IMR-90 (cell line): ENCODE measurements at regions not wholly inside any gene's neighbourhood (a gene's known extent, or its start where the extent isn't known, plus 50 kb on each side); places are given as distances from the start of the nearest gene placed in this dataset.

ENCODE experiments used
- ATAC-seq: fragments of 200-7000 bp; cut with Tn5 transposase; 2 replicates; pipeline ENCODE4 v1.9.1; 2020; ENCODE audit warnings: low read depth, mild to moderate bottlenecking, moderate library complexity
- BruUV-seq: library from RNA; stranded (reverse); fragments of 400-500 nt; replicated peaks from 2 replicates; lab custom pipeline; 2021; lab: Mats Ljungman, UMichigan
- CTCF ChIA-PET: fragments of 300-600 bp; formaldehyde crosslinking; extraction: SDS; loops from one replicate; lab custom pipeline; 2021; ENCODE audit warnings: antibody characterized with exemption; lab: Yijun Ruan, JAX
- POLR2A ChIA-PET: fragments of 300-600 bp; sonication (Branson Sonifier 250); formaldehyde crosslinking; loops from one replicate; lab custom pipeline; 2022; ENCODE audit warnings: antibody characterized with exemption; ENCODE audit not compliant: unreplicated experiment; lab: Charles Lee
- DNase-seq: peaks from one replicate; pipeline ENCODE4 v3.0.0; 2013
- H2AFZ ChIP-seq: replicated peaks from 2 replicates; pipeline ENCODE3; 2013; ENCODE audit warnings: low read length, mild to moderate bottlenecking; ENCODE audit not compliant: poor library complexity
- H2AK5ac ChIP-seq: 2 replicates; pipeline ENCODE4 v1.6.1; 2013; ENCODE audit warnings: low read depth, low read length, inconsistent platforms
- H2AK9ac ChIP-seq: replicated peaks from 2 replicates; pipeline ENCODE3; 2013; ENCODE audit warnings: mild to moderate bottlenecking, low read depth, low read length, moderate library complexity; ENCODE audit not compliant: poor library complexity
- H2BK120ac ChIP-seq: 2 replicates; pipeline ENCODE4 v1.6.1; 2013; ENCODE audit warnings: low read depth, low read length, inconsistent platforms
- H2BK15ac ChIP-seq: 3 replicates; pipeline ENCODE4 v1.6.1; 2013; ENCODE audit warnings: low read depth, low read length, inconsistent platforms
- H2BK20ac ChIP-seq: 2 replicates; pipeline ENCODE4 v1.6.1; 2013; ENCODE audit warnings: low read depth, mild to moderate bottlenecking, inconsistent platforms, low read length, moderate library complexity
- H2BK5ac ChIP-seq: 2 replicates; pipeline ENCODE4 v1.6.1; 2013; ENCODE audit warnings: mild to moderate bottlenecking, low read depth, low read length, inconsistent platforms; ENCODE audit not compliant: poor library complexity, severe bottlenecking
- H3K14ac ChIP-seq: replicated peaks from 2 replicates; pipeline ENCODE4 v1.6.1; 2013; ENCODE audit warnings: low read depth, low read length, inconsistent platforms
- H3K18ac ChIP-seq: 2 replicates; pipeline ENCODE4 v1.6.1; 2013; ENCODE audit warnings: low read depth, low read length, control low read depth
- H3K23ac ChIP-seq: 2 replicates; pipeline ENCODE4 v1.6.1; 2013; ENCODE audit warnings: low read depth, low read length, inconsistent platforms
- H3K27ac ChIP-seq: 2 replicates; pipeline ENCODE4 v1.5.1; 2013; ENCODE audit warnings: mild to moderate bottlenecking, control low read depth, low read length; ENCODE audit not compliant: insufficient read depth
- H3K27me3 ChIP-seq: 2 replicates; pipeline ENCODE4 v1.6.1; 2013; ENCODE audit warnings: low read length; ENCODE audit not compliant: control insufficient read depth, insufficient read depth
- H3K36me3 ChIP-seq: 2 replicates; pipeline ENCODE4 v1.6.1; 2013; ENCODE audit warnings: low read length, mixed read lengths; ENCODE audit not compliant: control insufficient read depth, insufficient read depth
- H3K4ac ChIP-seq: 2 replicates; pipeline ENCODE4 v1.6.1; 2013; ENCODE audit warnings: low read depth, low read length, inconsistent platforms
- H3K4me1 ChIP-seq: 2 replicates; pipeline ENCODE4 v1.6.1; 2013; ENCODE audit warnings: low read length, mixed read lengths; ENCODE audit not compliant: control insufficient read depth, insufficient read depth
- H3K4me2 ChIP-seq: 2 replicates; pipeline ENCODE4 v1.6.1; 2013; ENCODE audit warnings: low read depth, mild to moderate bottlenecking, control low read depth, low read length, moderate library complexity
- H3K4me3 ChIP-seq: 2 replicates; pipeline ENCODE4 v1.5.1; 2013; ENCODE audit warnings: low read depth, mild to moderate bottlenecking, control low read depth, low read length, moderate library complexity; ENCODE audit not compliant: insufficient read depth
- H3K56ac ChIP-seq: 2 replicates; pipeline ENCODE4 v1.6.1; 2013; ENCODE audit warnings: low read length, inconsistent platforms; ENCODE audit not compliant: insufficient read depth; ENCODE audit errors: extremely low read depth
- H3K79me1 ChIP-seq, 2 experiments: 2 replicates each; pipeline ENCODE4 v1.6.1; 2013; ENCODE audit warnings: low read length in 2 of 2, inconsistent platforms in 1 of 2, low read depth in 1 of 2
- H3K9ac ChIP-seq: 2 replicates; pipeline ENCODE4 v1.6.1; 2013; ENCODE audit warnings: low read depth, low read length, control low read depth
- H3K9me1 ChIP-seq: 2 replicates; pipeline ENCODE4 v1.6.1; 2013; ENCODE audit warnings: low read length, inconsistent platforms; ENCODE audit not compliant: insufficient read depth
- H3K9me3 ChIP-seq: 2 replicates; pipeline ENCODE4 v1.6.1; 2013; ENCODE audit warnings: low read length; ENCODE audit not compliant: control insufficient read depth, insufficient read depth
- H4K20me1 ChIP-seq: 2 replicates; pipeline ENCODE4 v1.6.1; 2013; ENCODE audit warnings: low read length, inconsistent platforms; ENCODE audit not compliant: insufficient read depth
- H4K5ac ChIP-seq: 2 replicates; pipeline ENCODE4 v1.6.1; 2013; ENCODE audit warnings: mild to moderate bottlenecking, low read depth, low read length, control low read depth
- H4K8ac ChIP-seq, 2 experiments: 2 replicates each; pipeline ENCODE4 v1.6.1; 2013; ENCODE audit warnings: low read depth in 2 of 2, low read length in 2 of 2, control low read depth in 1 of 2, inconsistent platforms in 1 of 2
- H4K91ac ChIP-seq: 2 replicates; pipeline ENCODE4 v1.6.1; 2013; ENCODE audit warnings: low read depth, low read length, inconsistent platforms; ENCODE audit not compliant: insufficient read depth
- MAFK ChIP-seq: IDR thresholded peaks from 2 replicates; pipeline ENCODE4 v1.6.1; 2012; ENCODE audit warnings: low read depth, low read length, improper control_type of control experiment
- POLR2A ChIP-seq: IDR thresholded peaks from 2 replicates; pipeline ENCODE4 v1.6.1; 2012; ENCODE audit warnings: mild to moderate bottlenecking, low read depth, low read length
- RFX5 ChIP-seq: IDR thresholded peaks from 2 replicates; pipeline ENCODE4 v1.8.0; 2012; ENCODE audit warnings: low read depth, mild to moderate bottlenecking, low read length, moderate library complexity
- WGBS, 2 experiments: methylation state at CpG; one replicate each; pipeline versions ENCODE4 v1.1.5 to v1.1.7; 2013; ENCODE audit warnings: missing lambda C conversion rate in 2 of 2; ENCODE audit not compliant: insufficient read length in 1 of 2; ENCODE audit errors: extremely low coverage in 2 of 2; 5-methylcytosine and 5-hydroxymethylcytosine counted together
- dilution Hi-C: fragments of 300-500 bp; cut with HindIII; formaldehyde crosslinking; loops from one replicate; pipeline ENCODE4 v1.14.3; 2018; ENCODE audit warnings: low sequenced_read_pairs; ENCODE audit not compliant: unreplicated experiment
- in situ Hi-C: fragments of 300-500 bp; cut with MboI; formaldehyde crosslinking; loops from 3 replicates; pipeline ENCODE4 v1.14.3; 2019; ENCODE audit warnings: low sequenced_read_pairs, inconsistent platforms, mixed read lengths
- intact Hi-C: fragments of 100-400 bp; cut with micrococcal nuclease; formaldehyde crosslinking; loops from 2 replicates; pipeline ENCODE4 v1.10.0; 2022

DNA sequence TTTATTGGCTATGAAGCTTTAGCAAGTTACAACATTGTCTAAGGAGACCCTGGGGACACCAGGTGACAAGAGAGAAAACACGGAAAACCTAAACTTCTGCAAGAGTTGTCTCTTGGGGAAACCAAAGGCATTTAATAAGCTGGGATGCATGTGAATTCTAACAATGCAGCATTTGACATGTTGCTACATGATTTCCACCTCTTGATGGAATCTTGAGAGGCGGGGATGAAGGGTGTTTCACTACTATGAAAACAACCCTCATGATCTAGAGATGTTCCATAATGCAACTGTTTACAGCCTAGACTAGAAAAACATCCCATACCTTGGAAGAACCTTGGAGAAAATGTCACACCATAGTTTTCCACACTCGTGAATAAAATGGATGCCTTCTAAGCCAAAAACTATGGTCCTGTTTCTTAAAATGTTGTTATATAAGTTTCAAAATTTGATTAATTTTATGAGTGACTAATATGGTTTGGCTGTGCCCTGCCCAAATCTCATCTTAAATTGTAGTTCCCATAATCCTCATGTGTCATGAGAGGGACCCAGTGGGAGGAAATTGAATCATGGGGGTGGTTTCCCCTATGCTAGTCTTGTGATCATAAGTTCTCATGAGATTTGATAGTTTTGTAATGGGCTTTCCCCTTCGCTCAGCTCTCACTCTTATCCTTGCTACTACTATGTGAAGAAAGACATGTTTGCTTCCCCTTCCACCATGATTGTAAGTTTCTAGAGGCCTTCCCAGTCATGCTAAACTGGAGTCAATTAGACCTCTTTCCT, 164.6 kb downstream of the TNFSF13B start:
- Histone ChIP-seq H4K91ac (no peak overlapping the region), H2BK120ac (no peak overlapping the region), H2BK15ac (no peak overlapping the region), H3K56ac (no peak overlapping the region), H3K36me3 (no peaks in the 10 kb centered on the region), H3K4ac (no peak overlapping the region), H3K4me1 (no peaks in the 10 kb centered on the region), H4K8ac (no peak overlapping the region), H3K9ac (no peak overlapping the region), H3K4me3 (no peak overlapping the region), H3K23ac (no peak overlapping the region), H2AK5ac (no peak overlapping the region), H2BK5ac (no peak overlapping the region), H3K14ac (no peak overlapping the region), H3K9me1 (no peaks in the 10 kb centered on the region), H2BK20ac (no peak overlapping the region), H3K18ac (no peak overlapping the region), H4K5ac (no peak overlapping the region), H2AK9ac (no peak overlapping the region), H3K27me3 (no peaks in the 10 kb centered on the region), H3K27ac (no peak overlapping the region), H3K9me3 (0 out of 2 replicates have a peak, but pooled peaks cover 1% of the 10 kb centered on the region), H3K79me1 (no peaks in the 10 kb centered on the region), H3K4me2 (no peak overlapping the region), H4K20me1 (no peaks in the 10 kb centered on the region), H2AFZ (no peak overlapping the region)
- intact Hi-C loops (no loop called here), in situ Hi-C loops (no loop called here), dilution Hi-C loops (no loop called here)
- POLR2A ChIA-PET, result no interaction called here
- no peak for TF ChIP-seq MAFK
- TF ChIP-seq POLR2A, result no peak
- TF ChIP-seq RFX5, result no peak
- DNase-seq (no peak), ATAC-seq (no peak)
- CTCF ChIA-PET, result no interaction called here
- BruUV-seq, result no TSS peak
- no CpG with 5 or more reads among the region's 4 CpGs for WGBS, 2 experiments
